ENCODE measurements at regions not wholly inside any gene's neighbourhood (a gene's known extent, or its start where the extent isn't known, plus 50 kb on each side); places are given as distances from the start of the nearest gene placed in this dataset.

DNA sequence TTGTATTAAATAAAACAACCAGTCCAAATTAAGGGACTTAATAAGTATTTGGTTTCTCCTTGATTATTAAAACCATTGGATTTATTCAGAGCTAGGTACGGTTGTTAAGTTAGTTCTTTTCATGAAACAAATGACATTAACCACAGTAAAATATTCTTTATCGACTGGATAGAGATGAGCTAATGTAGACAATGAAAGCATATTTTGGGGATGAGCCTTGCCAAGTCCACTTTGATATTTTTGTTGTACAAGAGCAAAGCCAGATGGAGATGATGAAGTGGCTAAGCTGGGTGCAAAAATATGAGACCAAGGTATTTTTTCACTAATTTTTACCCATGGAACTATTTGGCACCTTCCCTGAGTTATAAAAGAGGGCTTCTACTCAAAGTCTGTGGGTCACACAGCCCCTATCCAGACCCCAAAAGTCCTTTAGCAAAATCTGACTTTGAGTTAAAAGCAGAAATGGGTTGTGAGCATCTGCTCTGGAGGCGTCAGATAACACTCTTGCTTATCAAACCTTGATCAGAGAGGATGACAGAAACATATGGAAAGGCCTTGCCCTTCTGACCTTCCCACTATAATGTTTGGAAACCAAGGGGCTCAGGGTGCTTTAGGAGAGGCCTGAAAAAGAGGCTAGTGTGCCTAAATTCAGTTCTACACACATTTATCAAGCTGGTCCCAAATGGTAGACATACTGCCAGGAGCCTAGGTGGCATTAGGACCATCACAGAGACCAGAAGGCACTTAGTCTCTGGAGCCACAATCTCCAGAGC is 456.8 kb downstream of the MTX2 start:
- DNase-seq (ENCODE audit: low spot score) (no peak), ATAC-seq (no peak)
- ChIA-PET CTCF (no interaction called here), POLR2A (no interaction called here)
- Mint-ChIP-seq H3K36me3 (no peaks in the 10 kb centered on the region), H3K4me1 (no peaks in the 10 kb centered on the region; the same call in 1 of the 2 replicates), H3K9me3 (no peaks in the 10 kb centered on the region), H3K27me3 (ENCODE audit: low read depth) (no peaks in the 10 kb centered on the region), H3K27ac (no peak overlapping the region), H3K4me3 (no peak overlapping the region)
- TF ChIP-seq SMAD3 (CRISPR knock-in tag; IDR thresholded peaks at IDR 0.05; ENCODE audit: borderline replicate concordance) (no peak), MAX (CRISPR knock-in tag; IDR thresholded peaks at IDR 0.05) (no peak), NFYB (CRISPR knock-in tag; conservative IDR thresholded peaks at IDR 0.05; ENCODE audit: low read depth) (no peak), ETV6 (CRISPR knock-in tag; IDR thresholded peaks at IDR 0.05) (no peak), ZNF425 (CRISPR knock-in tag; conservative IDR thresholded peaks at IDR 0.05) (no peak)

GRCh38 chr2:176727696-176728095 is 458.5 kb downstream of the MTX2 start:
- Mint-ChIP-seq H3K4me1 (no peaks in the 10 kb centered on the region), H3K27ac (no peak overlapping the region), H3K27me3 (ENCODE audit: low read depth) (no peaks in the 10 kb centered on the region), H3K4me3 (no peak overlapping the region), H3K36me3 (no peaks in the 10 kb centered on the region), H3K9me3 (no peaks in the 10 kb centered on the region)
- CTCF ChIA-PET = interaction anchor here (0.5 to 0.9 kb wide), 2 partner anchors 74 to 99 kb away, joined by 3 read pairs; no protein-coding TSS in a partner anchor
- ATAC-seq (no peak), DNase-seq (ENCODE audit: low spot score) (no peak)
- TF ChIP-seq ARID4B (CRISPR knock-in tag; IDR thresholded peaks at IDR 0.05; ENCODE audit: borderline replicate concordance) = no peak
- no peak for TF ChIP-seq FOXJ3 (CRISPR knock-in tag; IDR thresholded peaks at IDR 0.05; ENCODE audit: borderline replicate concordance)
- TF ChIP-seq TP53 (CRISPR knock-in tag; IDR thresholded peaks at IDR 0.05) = no peak
- TF ChIP-seq, protein P1, sequence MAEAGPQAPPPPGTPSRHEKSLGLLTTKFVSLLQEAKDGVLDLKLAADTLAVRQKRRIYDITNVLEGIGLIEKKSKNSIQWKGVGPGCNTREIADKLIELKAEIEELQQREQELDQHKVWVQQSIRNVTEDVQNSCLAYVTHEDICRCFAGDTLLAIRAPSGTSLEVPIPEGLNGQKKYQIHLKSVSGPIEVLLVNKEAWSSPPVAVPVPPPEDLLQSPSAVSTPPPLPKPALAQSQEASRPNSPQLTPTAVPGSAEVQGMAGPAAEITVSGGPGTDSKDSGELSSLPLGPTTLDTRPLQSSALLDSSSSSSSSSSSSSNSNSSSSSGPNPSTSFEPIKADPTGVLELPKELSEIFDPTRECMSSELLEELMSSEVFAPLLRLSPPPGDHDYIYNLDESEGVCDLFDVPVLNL (CRISPR knock-in tag; IDR thresholded peaks at IDR 0.05; ENCODE audit: borderline replicate concordance, low read depth) = no peak
- no peak for TF ChIP-seq ATF1 (CRISPR knock-in tag; IDR thresholded peaks at IDR 0.05)
- no peak for TF ChIP-seq ZNF423 (CRISPR knock-in tag; IDR thresholded peaks at IDR 0.05)
- POLR2A ChIA-PET = no interaction called here

GRCh38 chr2:176729706-176730569 is 460.7 kb downstream of the MTX2 start:
- Mint-ChIP-seq H3K27ac (no peak overlapping the region), H3K36me3 (peaks cover 1% of the 10 kb centered on the region; the same call in 1 of the 2 replicates), H3K27me3 (ENCODE audit: low read depth) (no peaks in the 10 kb centered on the region), H3K4me3 (no peak overlapping the region), H3K4me1 (no peaks in the 10 kb centered on the region), H3K9me3 (peaks cover 3% of the 10 kb centered on the region; the same call in 1 of the 2 replicates)
- ATAC-seq (no peak), DNase-seq (ENCODE audit: low spot score) (no peak)
- TF ChIP-seq, protein P2, sequence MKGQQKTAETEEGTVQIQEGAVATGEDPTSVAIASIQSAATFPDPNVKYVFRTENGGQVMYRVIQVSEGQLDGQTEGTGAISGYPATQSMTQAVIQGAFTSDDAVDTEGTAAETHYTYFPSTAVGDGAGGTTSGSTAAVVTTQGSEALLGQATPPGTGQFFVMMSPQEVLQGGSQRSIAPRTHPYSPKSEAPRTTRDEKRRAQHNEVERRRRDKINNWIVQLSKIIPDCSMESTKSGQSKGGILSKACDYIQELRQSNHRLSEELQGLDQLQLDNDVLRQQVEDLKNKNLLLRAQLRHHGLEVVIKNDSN (CRISPR knock-in tag; IDR thresholded peaks at IDR 0.05) = no peak
- no peak for TF ChIP-seq ZNF219 (CRISPR knock-in tag; IDR thresholded peaks at IDR 0.05; ENCODE audit: borderline replicate concordance)
- POLR2A ChIA-PET = no interaction called here
- CTCF ChIA-PET = no interaction called here

Data from WTC11 (cell line).